Ascending aorta (tissue), 2 donors: ENCODE measurements at regions not wholly inside any gene's neighbourhood (a gene's known extent, or its start where the extent isn't known, plus 50 kb on each side); places are given as distances from the start of the nearest gene placed in this dataset.

Experiments
- DNase-seq, 2 donors: peaks; one replicate each; pipeline ENCODE4 v3.0.0-alpha.2; 2019; ENCODE audit warnings: low spot score in 2 of 2
- H3K27ac ChIP-seq, 2 donors: fragments of 200-600 bp; sonication (generic); one replicate each; pipeline ENCODE4 v1.5.1; 2016 to 2017; ENCODE audit warnings: mild to moderate bottlenecking in 1 of 2
- H3K27me3 ChIP-seq: fragments of 200-600 bp; sonication (generic); one replicate; pipeline ENCODE4 v1.5.1; 2017
- H3K36me3 ChIP-seq, 2 donors: fragments of 200-600 bp; sonication (generic); one replicate each; pipeline ENCODE4 v1.5.1; 2016
- H3K4me1 ChIP-seq, 2 donors: fragments of 200-600 bp; sonication (generic); one replicate each; pipeline ENCODE4 v1.5.1; 2016 to 2017; ENCODE audit warnings: mild to moderate bottlenecking in 1 of 2
- H3K4me3 ChIP-seq, 2 donors: fragments of 200-600 bp; sonication (generic); one replicate each; pipeline ENCODE4 v1.5.1; 2016 to 2017; ENCODE audit warnings: mild to moderate bottlenecking in 1 of 2
- H3K9me3 ChIP-seq, 2 donors: fragments of 200-600 bp; sonication (generic); one replicate each; pipeline ENCODE4 v1.5.1; 2016
- CTCF ChIP-seq, 3 experiments: fragments of 200-600 bp in 2 of 3; fragments of 450-650 bp in 1 of 3; sonication (generic) in 2 of 3; IDR thresholded peaks; one replicate each; pipeline ENCODE4 v1.5.1; 2016 to 2019; ENCODE audit warnings: antibody characterized with exemption in 3 of 3, mild to moderate bottlenecking in 1 of 3, moderate library complexity in 1 of 3
- intact Hi-C: fragments of 100-400 bp; cut with DNase I; formaldehyde crosslinking; loops from one replicate; pipeline ENCODE4 v1.15.1; 2023

- intact Hi-C loops = no loop called here
- H3K36me3 ChIP-seq = no peaks in the 10 kb centered on the region
- H3K27me3 ChIP-seq = no peaks in the 10 kb centered on the region
- no peaks in the 10 kb centered on the region for H3K9me3 ChIP-seq
- H3K27ac ChIP-seq = no peak overlapping the region
- no peak for TF ChIP-seq CTCF (IDR thresholded peaks at IDR 0.05)
- no peak overlapping the region for H3K4me3 ChIP-seq
- no peaks in the 10 kb centered on the region for H3K4me1 ChIP-seq
- no peak for DNase-seq
Measured at GRCh38 chr4:154073107-154073822, 284.4 kb upstream of the SFRP2 start.

- no peak overlapping the region for H3K4me3 ChIP-seq
- H3K4me1 ChIP-seq = no peaks in the 10 kb centered on the region
- intact Hi-C loops = no loop called here
- no peaks in the 10 kb centered on the region for H3K36me3 ChIP-seq
- TF ChIP-seq CTCF (IDR thresholded peaks at IDR 0.05) = no peak
- H3K9me3 ChIP-seq = peaks cover 0 to 14% of the 10 kb centered on the region in 2 donors
- no peak overlapping the region for H3K27ac ChIP-seq
- DNase-seq = no peak
- H3K27me3 ChIP-seq = no peaks in the 10 kb centered on the region
Measured at GRCh38 chr4:154067786-154068185, 278.9 kb upstream of the SFRP2 start.

GRCh38 chr4:154065368-154065767 is 276.5 kb upstream of the SFRP2 start:
- intact Hi-C loops = no loop called here
- H3K36me3 ChIP-seq = no peaks in the 10 kb centered on the region
- H3K9me3 ChIP-seq = peaks cover 0 to 14% of the 10 kb centered on the region in 2 donors
- DNase-seq = no peak
- H3K4me3 ChIP-seq = no peak overlapping the region
- no peak for TF ChIP-seq CTCF (IDR thresholded peaks at IDR 0.05)
- no peaks in the 10 kb centered on the region for H3K27me3 ChIP-seq
- H3K27ac ChIP-seq = no peak overlapping the region
- no peaks in the 10 kb centered on the region for H3K4me1 ChIP-seq

GRCh38 chr4:154064244-154064643 is 275.4 kb upstream of the SFRP2 start:
- no peak overlapping the region for H3K4me3 ChIP-seq
- H3K36me3 ChIP-seq = no peaks in the 10 kb centered on the region
- no peak overlapping the region for H3K27ac ChIP-seq
- peaks cover 0 to 14% of the 10 kb centered on the region in 2 donors for H3K9me3 ChIP-seq
- H3K27me3 ChIP-seq = no peaks in the 10 kb centered on the region
- intact Hi-C loops = no loop called here
- no peaks in the 10 kb centered on the region for H3K4me1 ChIP-seq
- TF ChIP-seq CTCF (IDR thresholded peaks at IDR 0.05) = no peak
- DNase-seq = no peak

GRCh38 chr4:154049457-154050181 is 260.7 kb upstream of the SFRP2 start:
- Histone ChIP-seq H3K27me3 (no peaks in the 10 kb centered on the region), H3K4me3 (no peak overlapping the region), H3K36me3 (no peaks in the 10 kb centered on the region), H3K9me3 (peaks cover 3 to 15% of the 10 kb centered on the region in 2 donors), H3K4me1 (no peaks in the 10 kb centered on the region), H3K27ac (no peak overlapping the region)
- intact Hi-C loops = no loop called here
- DNase-seq = no peak
- no peak for TF ChIP-seq CTCF (IDR thresholded peaks at IDR 0.05)
